ENCODE measurements at regions not wholly inside any gene's neighbourhood (a gene's known extent, or its start where the extent isn't known, plus 50 kb on each side); places are given as distances from the start of the nearest gene placed in this dataset.

DNA sequence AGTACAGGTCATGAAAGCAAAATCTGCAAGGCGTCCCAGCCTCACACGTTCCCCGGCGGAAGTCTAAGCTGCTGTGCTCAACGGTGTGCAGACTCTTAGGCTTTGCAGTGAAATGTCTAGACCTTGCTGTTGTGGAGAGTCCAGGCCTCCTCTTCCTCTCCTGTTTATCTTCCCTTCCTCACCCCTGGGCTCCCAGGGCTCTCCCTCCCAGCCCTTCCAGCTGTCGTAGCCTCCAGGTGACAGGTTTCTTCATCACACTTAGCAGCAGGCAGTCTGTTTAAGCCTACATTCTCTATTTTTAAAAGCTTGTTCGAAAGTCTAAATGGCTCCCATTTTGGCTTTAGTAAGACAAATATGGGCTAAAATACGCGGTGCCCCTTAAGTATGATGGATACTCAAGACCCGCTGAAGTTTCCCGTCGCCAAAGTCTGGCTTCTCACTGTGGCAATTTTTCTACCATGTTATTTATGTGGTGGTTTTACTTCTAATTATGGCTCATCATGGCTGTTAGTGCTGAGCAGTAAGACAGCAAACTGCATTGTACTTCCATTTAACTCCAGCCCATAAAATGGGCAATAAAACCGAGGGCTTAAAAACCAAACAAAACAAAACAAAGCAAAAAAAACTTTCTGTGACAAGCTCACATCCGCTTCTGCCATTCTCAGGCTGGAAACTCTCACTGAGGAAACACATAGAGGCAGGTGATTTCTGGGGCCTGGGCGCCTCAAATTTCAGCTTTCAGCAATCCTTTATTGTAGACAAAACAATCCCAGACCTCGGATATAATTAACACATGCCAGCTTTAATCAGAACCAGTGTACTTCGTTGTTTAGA, 243.2 kb downstream of the SNX10 start:
- TF ChIP-seq POLR2A (IDR thresholded peaks at IDR 0.05; ENCODE audit: low read length): no peak
- no peak for TF ChIP-seq GATA1 (IDR thresholded peaks at IDR 0.05; ENCODE audit: low read depth, low read length)
